ENCODE measurements at regions not wholly inside any gene's neighbourhood (a gene's known extent, or its start where the extent isn't known, plus 50 kb on each side); places are given as distances from the start of the nearest gene placed in this dataset.

- Histone ChIP-seq H3K27ac (no peak overlapping the region), H3K4me3 (no peak overlapping the region), H3K9me3 (peaks cover 0 to 2% (median 0%) of the 10 kb centered on the region in 4 donors), H3K27me3 (no peaks in the 10 kb centered on the region), H3K4me1 (no peaks in the 10 kb centered on the region), H3K36me3 (no peaks in the 10 kb centered on the region)
- DNase-seq (ENCODE audit: low spot score in 2 of 2) = no peak
- TF ChIP-seq, protein P1, sequence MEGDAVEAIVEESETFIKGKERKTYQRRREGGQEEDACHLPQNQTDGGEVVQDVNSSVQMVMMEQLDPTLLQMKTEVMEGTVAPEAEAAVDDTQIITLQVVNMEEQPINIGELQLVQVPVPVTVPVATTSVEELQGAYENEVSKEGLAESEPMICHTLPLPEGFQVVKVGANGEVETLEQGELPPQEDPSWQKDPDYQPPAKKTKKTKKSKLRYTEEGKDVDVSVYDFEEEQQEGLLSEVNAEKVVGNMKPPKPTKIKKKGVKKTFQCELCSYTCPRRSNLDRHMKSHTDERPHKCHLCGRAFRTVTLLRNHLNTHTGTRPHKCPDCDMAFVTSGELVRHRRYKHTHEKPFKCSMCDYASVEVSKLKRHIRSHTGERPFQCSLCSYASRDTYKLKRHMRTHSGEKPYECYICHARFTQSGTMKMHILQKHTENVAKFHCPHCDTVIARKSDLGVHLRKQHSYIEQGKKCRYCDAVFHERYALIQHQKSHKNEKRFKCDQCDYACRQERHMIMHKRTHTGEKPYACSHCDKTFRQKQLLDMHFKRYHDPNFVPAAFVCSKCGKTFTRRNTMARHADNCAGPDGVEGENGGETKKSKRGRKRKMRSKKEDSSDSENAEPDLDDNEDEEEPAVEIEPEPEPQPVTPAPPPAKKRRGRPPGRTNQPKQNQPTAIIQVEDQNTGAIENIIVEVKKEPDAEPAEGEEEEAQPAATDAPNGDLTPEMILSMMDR (IDR thresholded peaks at IDR 0.05) = no peak
- TF ChIP-seq EP300 (IDR thresholded peaks at IDR 0.05) (no peak), POLR2A (IDR thresholded peaks at IDR 0.05) (no peak)
- 46 to 51% methylated on average over 3 of the region's 3 CpGs for WGBS, 2 donors
Measured at GRCh38 chr2:17242813-17243485, 275.3 kb downstream of the RAD51AP2 start.

GRCh38 chr2:17239550-17239949 is 278.7 kb downstream of the RAD51AP2 start:
- no peaks in the 10 kb centered on the region for H3K4me1 ChIP-seq
- H3K27ac ChIP-seq = no peak overlapping the region
- TF ChIP-seq POLR2A (IDR thresholded peaks at IDR 0.05) (no peak), EP300 (IDR thresholded peaks at IDR 0.05) (no peak)
- TF ChIP-seq, protein P1 (IDR thresholded peaks at IDR 0.05) = no peak
- peaks cover 0 to 2% (median 0%) of the 10 kb centered on the region in 4 donors for H3K9me3 ChIP-seq
- WGBS, 2 donors = 84 to 91% methylated on average over 3 of the region's 3 CpGs
- DNase-seq (ENCODE audit: low spot score in 2 of 2) = no peak
- no peaks in the 10 kb centered on the region for H3K36me3 ChIP-seq
- H3K27me3 ChIP-seq = no peaks in the 10 kb centered on the region
- no peak overlapping the region for H3K4me3 ChIP-seq

DNA sequence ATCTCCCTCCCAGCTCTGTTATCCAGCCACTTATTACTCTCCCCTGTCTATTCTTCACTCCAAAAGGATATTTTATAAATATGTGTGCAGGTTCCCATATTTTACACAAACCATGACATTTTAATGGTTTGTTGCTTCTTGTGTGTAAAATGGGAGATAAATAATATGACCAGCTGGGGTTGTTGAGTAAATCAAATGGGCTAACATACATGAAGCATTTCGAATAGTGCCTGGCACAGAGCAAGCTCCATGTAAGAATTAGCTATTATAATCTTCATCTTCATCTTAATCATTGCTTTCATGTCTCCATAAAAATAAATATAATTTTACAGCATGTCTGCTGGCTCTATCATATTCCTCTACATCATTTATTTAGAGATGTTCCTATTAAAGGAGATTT is 283.1 kb downstream of the RAD51AP2 start:
- 85 to 93% methylated on average over 1 of the region's 1 CpG for WGBS, 2 donors
- no peak overlapping the region for H3K4me3 ChIP-seq
- DNase-seq (ENCODE audit: low spot score in 2 of 2) = no peak
- peaks cover 0 to 2% (median 0%) of the 10 kb centered on the region in 4 donors for H3K9me3 ChIP-seq
- H3K27me3 ChIP-seq = no peaks in the 10 kb centered on the region
- TF ChIP-seq, protein P1 (IDR thresholded peaks at IDR 0.05) = no peak
- TF ChIP-seq POLR2A (IDR thresholded peaks at IDR 0.05) (no peak), EP300 (IDR thresholded peaks at IDR 0.05) (no peak)
- no peaks in the 10 kb centered on the region for H3K36me3 ChIP-seq
- H3K4me1 ChIP-seq = no peaks in the 10 kb centered on the region
- no peak overlapping the region for H3K27ac ChIP-seq

- Histone ChIP-seq H3K27me3 (no peaks in the 10 kb centered on the region), H3K36me3 (no peaks in the 10 kb centered on the region), H3K9me3 (no peaks in the 10 kb centered on the region), H3K4me1 (no peaks in the 10 kb centered on the region), H3K4me3 (no peak overlapping the region), H3K27ac (no peak overlapping the region)
- no peak for DNase-seq (ENCODE audit: low spot score in 2 of 2)
- WGBS, 2 donors = 77 to 78% methylated on average over 4 of the region's 4 CpGs
- TF ChIP-seq EP300 (IDR thresholded peaks at IDR 0.05) (no peak), POLR2A (IDR thresholded peaks at IDR 0.05) (no peak)
- TF ChIP-seq, protein P1 (IDR thresholded peaks at IDR 0.05) = no peak
Measured at GRCh38 chr2:17232776-17233556, 285.3 kb downstream of the RAD51AP2 start.

- no peaks in the 10 kb centered on the region for H3K36me3 ChIP-seq
- DNase-seq (ENCODE audit: low spot score in 2 of 2) = no peak
- no peak overlapping the region for H3K4me3 ChIP-seq
- WGBS, 2 donors = 82 to 87% methylated on average over 5 of the region's 5 CpGs
- TF ChIP-seq POLR2A (IDR thresholded peaks at IDR 0.05) (no peak), EP300 (IDR thresholded peaks at IDR 0.05) (no peak)
- TF ChIP-seq, protein P1 (IDR thresholded peaks at IDR 0.05) = no peak
- no peaks in the 10 kb centered on the region for H3K27me3 ChIP-seq
- H3K9me3 ChIP-seq = no peaks in the 10 kb centered on the region
- no peaks in the 10 kb centered on the region for H3K4me1 ChIP-seq
- H3K27ac ChIP-seq = no peak overlapping the region
Measured at GRCh38 chr2:17231394-17231965, 286.8 kb downstream of the RAD51AP2 start.
